ENCODE measurements at regions not wholly inside any gene's neighbourhood (a gene's known extent, or its start where the extent isn't known, plus 50 kb on each side); places are given as distances from the start of the nearest gene placed in this dataset.

DNA sequence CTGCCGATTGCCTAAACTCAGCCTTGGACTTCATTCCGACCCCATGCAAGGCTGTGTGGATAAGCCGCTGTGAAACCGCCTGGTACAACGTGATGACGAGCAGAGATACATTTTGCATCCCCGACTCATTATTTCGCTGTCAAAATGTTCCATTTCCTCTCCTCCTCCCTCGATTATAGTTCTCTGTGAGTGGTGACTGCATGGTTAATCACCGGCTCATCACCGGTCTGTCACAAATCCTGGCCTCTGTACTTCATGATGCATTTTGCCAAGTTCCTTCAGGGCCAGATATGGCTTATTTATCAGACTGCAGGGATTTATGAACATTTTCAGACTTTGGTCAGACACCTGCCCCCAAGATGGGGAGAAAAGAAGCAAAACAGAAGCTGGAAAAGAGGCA, 461.6 kb upstream of the DPP6 start:
- no peak for DNase-seq (ENCODE audit: insufficient read length, low spot score, missing footprints)
- Histone ChIP-seq H3K79me2 (ENCODE audit: insufficient read depth, low read length) (no peaks in the 10 kb centered on the region), H3K4me3 (ENCODE audit: insufficient read depth, low read length) (no peak overlapping the region), H3K9me3 (ENCODE audit: low read depth, low read length) (no peaks in the 10 kb centered on the region), H4K20me1 (ENCODE audit: insufficient read depth, low read length) (no peaks in the 10 kb centered on the region), H3K4me1 (ENCODE audit: insufficient read depth, low read length) (no peaks in the 10 kb centered on the region), H3K36me3 (ENCODE audit: insufficient read depth, low read length) (no peaks in the 10 kb centered on the region), H3K27me3 (ENCODE audit: insufficient read depth, low read length) (no peaks in the 10 kb centered on the region), H2AFZ (ENCODE audit: low read length) (no peak overlapping the region), H3K4me2 (ENCODE audit: insufficient read depth, low read length) (no peak overlapping the region), H3K27ac (ENCODE audit: low read depth, low read length) (no peak overlapping the region)
- TF ChIP-seq, protein P1, sequence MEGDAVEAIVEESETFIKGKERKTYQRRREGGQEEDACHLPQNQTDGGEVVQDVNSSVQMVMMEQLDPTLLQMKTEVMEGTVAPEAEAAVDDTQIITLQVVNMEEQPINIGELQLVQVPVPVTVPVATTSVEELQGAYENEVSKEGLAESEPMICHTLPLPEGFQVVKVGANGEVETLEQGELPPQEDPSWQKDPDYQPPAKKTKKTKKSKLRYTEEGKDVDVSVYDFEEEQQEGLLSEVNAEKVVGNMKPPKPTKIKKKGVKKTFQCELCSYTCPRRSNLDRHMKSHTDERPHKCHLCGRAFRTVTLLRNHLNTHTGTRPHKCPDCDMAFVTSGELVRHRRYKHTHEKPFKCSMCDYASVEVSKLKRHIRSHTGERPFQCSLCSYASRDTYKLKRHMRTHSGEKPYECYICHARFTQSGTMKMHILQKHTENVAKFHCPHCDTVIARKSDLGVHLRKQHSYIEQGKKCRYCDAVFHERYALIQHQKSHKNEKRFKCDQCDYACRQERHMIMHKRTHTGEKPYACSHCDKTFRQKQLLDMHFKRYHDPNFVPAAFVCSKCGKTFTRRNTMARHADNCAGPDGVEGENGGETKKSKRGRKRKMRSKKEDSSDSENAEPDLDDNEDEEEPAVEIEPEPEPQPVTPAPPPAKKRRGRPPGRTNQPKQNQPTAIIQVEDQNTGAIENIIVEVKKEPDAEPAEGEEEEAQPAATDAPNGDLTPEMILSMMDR (IDR thresholded peaks at IDR 0.05; ENCODE audit: extremely low read depth, low read depth, low read length) = no peak

DNA sequence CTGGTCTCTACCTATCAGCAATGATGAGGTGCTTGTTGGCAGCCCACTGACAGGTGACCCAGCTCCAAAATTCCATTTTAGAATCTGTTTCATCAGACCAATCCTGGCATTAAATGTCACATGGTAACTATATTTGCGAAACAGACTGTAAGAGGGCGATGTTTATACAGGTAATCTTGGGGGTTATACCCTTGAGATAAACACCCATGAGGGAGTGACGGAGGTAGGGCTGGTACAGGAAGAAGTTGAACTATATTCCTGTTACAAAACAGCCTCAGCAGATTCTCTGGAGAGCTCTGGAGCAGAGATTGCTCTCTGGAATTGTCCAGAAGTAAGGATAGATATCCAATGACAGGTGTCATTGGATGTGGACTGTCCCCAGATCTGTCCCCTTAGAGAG, 444.8 kb upstream of the DPP6 start:
- DNase-seq (ENCODE audit: insufficient read length, low spot score, missing footprints) = no peak
- Histone ChIP-seq H3K27ac (ENCODE audit: low read depth, low read length) (no peak overlapping the region), H2AFZ (ENCODE audit: low read length) (no peak overlapping the region), H4K20me1 (ENCODE audit: insufficient read depth, low read length) (no peaks in the 10 kb centered on the region), H3K4me3 (ENCODE audit: insufficient read depth, low read length) (no peak overlapping the region), H3K4me1 (ENCODE audit: insufficient read depth, low read length) (no peaks in the 10 kb centered on the region), H3K36me3 (ENCODE audit: insufficient read depth, low read length) (no peaks in the 10 kb centered on the region), H3K4me2 (ENCODE audit: insufficient read depth, low read length) (no peak overlapping the region), H3K9me3 (ENCODE audit: low read depth, low read length) (peaks cover 5% of the 10 kb centered on the region), H3K79me2 (ENCODE audit: insufficient read depth, low read length) (no peaks in the 10 kb centered on the region), H3K27me3 (ENCODE audit: insufficient read depth, low read length) (no peaks in the 10 kb centered on the region)
- TF ChIP-seq, protein P1 (IDR thresholded peaks at IDR 0.05; ENCODE audit: extremely low read depth, low read depth, low read length) = no peak

DNA sequence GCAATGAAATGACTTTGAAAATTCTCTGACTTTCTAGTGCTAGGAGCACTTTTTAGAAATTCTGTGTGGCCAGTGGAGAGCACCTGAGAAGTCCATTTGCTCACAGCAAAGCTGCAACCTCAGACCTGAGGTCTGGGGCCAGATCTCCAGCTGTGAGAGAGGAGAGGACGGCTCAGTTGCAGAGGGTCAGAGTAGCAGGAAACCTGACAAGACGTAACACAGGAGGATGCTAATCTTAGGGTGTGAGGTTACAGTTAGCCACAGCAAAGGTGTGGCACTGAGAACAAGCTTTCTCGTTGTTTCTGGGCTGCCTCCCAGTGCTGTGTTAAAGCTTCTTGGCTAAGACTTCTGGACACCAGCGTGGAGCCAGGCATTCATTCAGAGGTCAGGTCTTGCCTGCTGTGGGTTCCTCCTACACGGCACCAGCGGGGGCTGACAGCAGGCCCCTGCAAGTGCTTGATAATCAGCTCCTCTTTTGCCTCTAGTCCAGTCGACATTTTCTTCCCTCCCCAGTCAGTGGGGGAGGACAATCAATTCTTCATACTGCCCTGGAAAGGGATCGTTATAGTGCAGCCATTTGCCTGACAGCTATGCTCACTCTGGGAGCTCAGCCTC, 435.4 kb upstream of the DPP6 start:
- TF ChIP-seq, protein P1 (IDR thresholded peaks at IDR 0.05; ENCODE audit: extremely low read depth, low read depth, low read length) = no peak
- Histone ChIP-seq H3K4me2 (ENCODE audit: insufficient read depth, low read length) (no peak overlapping the region), H3K9me3 (ENCODE audit: low read depth, low read length) (no peaks in the 10 kb centered on the region), H3K27ac (ENCODE audit: low read depth, low read length) (no peak overlapping the region), H2AFZ (ENCODE audit: low read length) (no peak overlapping the region), H3K79me2 (ENCODE audit: insufficient read depth, low read length) (no peaks in the 10 kb centered on the region), H4K20me1 (ENCODE audit: insufficient read depth, low read length) (no peaks in the 10 kb centered on the region), H3K4me3 (ENCODE audit: insufficient read depth, low read length) (no peak overlapping the region), H3K4me1 (ENCODE audit: insufficient read depth, low read length) (no peaks in the 10 kb centered on the region), H3K27me3 (ENCODE audit: insufficient read depth, low read length) (no peaks in the 10 kb centered on the region), H3K36me3 (ENCODE audit: insufficient read depth, low read length) (no peaks in the 10 kb centered on the region)
- DNase-seq (ENCODE audit: insufficient read length, low spot score, missing footprints) = no peak

DNA sequence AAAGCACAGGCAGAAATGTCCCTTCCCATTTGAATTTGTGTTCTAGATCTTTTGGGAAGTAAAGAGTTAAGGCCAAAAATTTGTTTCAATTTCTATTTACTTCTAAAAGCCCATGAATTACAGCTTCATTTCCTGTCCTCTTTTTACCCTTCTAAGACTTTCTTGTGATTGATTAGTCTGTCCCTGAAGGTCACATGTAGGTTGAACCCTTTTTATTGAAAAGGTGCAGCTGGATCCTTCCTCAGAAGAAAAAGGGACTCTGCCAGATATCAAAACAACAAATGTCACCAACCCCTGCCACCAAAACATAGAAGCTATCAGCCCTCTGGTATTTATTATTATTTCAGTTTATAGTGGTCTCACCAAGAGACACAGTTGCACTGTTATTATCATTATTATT, 424.9 kb upstream of the DPP6 start:
- H3K4me2 ChIP-seq (ENCODE audit: insufficient read depth, low read length) = no peak overlapping the region
- H3K79me2 ChIP-seq (ENCODE audit: insufficient read depth, low read length) = no peaks in the 10 kb centered on the region
- no peak overlapping the region for H2AFZ ChIP-seq (ENCODE audit: low read length)
- no peaks in the 10 kb centered on the region for H4K20me1 ChIP-seq (ENCODE audit: insufficient read depth, low read length)
- no peaks in the 10 kb centered on the region for H3K9me3 ChIP-seq (ENCODE audit: low read depth, low read length)
- H3K36me3 ChIP-seq (ENCODE audit: insufficient read depth, low read length) = no peaks in the 10 kb centered on the region
- no peak overlapping the region for H3K4me3 ChIP-seq (ENCODE audit: insufficient read depth, low read length)
- H3K4me1 ChIP-seq (ENCODE audit: insufficient read depth, low read length) = no peaks in the 10 kb centered on the region
- H3K27ac ChIP-seq (ENCODE audit: low read depth, low read length) = no peak overlapping the region
- TF ChIP-seq, protein P1 (IDR thresholded peaks at IDR 0.05; ENCODE audit: extremely low read depth, low read depth, low read length) = no peak
- DNase-seq (ENCODE audit: insufficient read length, low spot score, missing footprints) = no peak
- H3K27me3 ChIP-seq (ENCODE audit: insufficient read depth, low read length) = no peaks in the 10 kb centered on the region

Measured in osteoblast (primary cell).